ENCODE measurements at regions not wholly inside any gene's neighbourhood (a gene's known extent, or its start where the extent isn't known, plus 50 kb on each side); places are given as distances from the start of the nearest gene placed in this dataset.

GRCh38 chr3:175890066-175890465 lies 1030.9 kb downstream of the NAALADL2 start:
- TF ChIP-seq, protein P1, sequence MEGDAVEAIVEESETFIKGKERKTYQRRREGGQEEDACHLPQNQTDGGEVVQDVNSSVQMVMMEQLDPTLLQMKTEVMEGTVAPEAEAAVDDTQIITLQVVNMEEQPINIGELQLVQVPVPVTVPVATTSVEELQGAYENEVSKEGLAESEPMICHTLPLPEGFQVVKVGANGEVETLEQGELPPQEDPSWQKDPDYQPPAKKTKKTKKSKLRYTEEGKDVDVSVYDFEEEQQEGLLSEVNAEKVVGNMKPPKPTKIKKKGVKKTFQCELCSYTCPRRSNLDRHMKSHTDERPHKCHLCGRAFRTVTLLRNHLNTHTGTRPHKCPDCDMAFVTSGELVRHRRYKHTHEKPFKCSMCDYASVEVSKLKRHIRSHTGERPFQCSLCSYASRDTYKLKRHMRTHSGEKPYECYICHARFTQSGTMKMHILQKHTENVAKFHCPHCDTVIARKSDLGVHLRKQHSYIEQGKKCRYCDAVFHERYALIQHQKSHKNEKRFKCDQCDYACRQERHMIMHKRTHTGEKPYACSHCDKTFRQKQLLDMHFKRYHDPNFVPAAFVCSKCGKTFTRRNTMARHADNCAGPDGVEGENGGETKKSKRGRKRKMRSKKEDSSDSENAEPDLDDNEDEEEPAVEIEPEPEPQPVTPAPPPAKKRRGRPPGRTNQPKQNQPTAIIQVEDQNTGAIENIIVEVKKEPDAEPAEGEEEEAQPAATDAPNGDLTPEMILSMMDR (IDR thresholded peaks at IDR 0.05; ENCODE audit: control extremely low read depth, extremely low read depth): no peak
- ATAC-seq (ENCODE audit: insufficient read depth, low FRiP score): no peak
- Histone ChIP-seq H3K27me3 (ENCODE audit: control insufficient read depth in 3 of 3, insufficient read depth in 3 of 3, low read length in 2 of 3) (no peaks in the 10 kb centered on the region), H3K36me3 (ENCODE audit: control insufficient read depth in 4 of 4, insufficient read depth in 4 of 4, low read length in 4 of 4) (no peaks in the 10 kb centered on the region), H3K27ac (ENCODE audit: low read depth in 1 of 2, low read length in 1 of 2) (no peak overlapping the region), H3K9ac (ENCODE audit: insufficient read depth in 1 of 2, low read length in 2 of 2) (no peak overlapping the region), H3K4me1 (ENCODE audit: control insufficient read depth in 5 of 5, insufficient read depth in 5 of 5, low read length in 5 of 5) (no peaks in the 10 kb centered on the region), H3K4me3 (no peak overlapping the region), H3K9me3 (ENCODE audit: control insufficient read depth in 4 of 4, insufficient read depth in 3 of 4, low read length in 3 of 4) (no peaks in the 10 kb centered on the region)
- 83 to 87% methylated on average over 4 of the region's 4 CpGs for WGBS, 2 donors
- DNase-seq: no peak

DNA sequence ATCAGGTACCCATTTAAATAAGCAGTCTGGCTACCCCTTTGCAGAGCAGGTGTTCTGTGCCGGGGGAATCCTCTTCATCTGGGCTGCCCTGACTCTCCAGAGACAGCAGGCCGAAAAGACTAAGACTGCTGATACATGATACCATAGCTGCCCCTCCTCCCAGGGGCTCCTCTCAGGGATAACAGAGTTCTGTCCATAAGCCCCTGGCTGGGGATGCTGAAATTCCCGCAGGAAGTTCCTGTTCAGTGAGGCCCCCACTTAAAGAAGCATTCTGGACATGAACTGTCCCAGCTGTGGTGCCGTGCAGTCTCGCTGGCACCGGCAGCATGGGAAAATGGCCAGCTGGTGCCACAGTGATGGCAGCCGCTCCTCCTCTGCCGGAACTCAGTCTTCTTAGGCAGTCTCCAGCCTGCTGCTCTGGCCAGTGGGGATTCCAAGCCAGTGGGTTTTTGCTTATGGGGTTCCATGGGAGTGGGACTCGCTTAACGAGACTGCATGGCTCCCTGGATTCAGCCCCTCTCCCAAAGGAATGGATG lies 1026.2 kb downstream of the NAALADL2 start:
- TF ChIP-seq, protein P1 (IDR thresholded peaks at IDR 0.05; ENCODE audit: control extremely low read depth, extremely low read depth): no peak
- no peaks in the 10 kb centered on the region for H3K36me3 ChIP-seq (ENCODE audit: control insufficient read depth in 4 of 4, insufficient read depth in 4 of 4, low read length in 4 of 4)
- DNase-seq (no peak), ATAC-seq (ENCODE audit: insufficient read depth, low FRiP score) (no peak)
- H3K27me3 ChIP-seq (ENCODE audit: control insufficient read depth in 3 of 3, insufficient read depth in 3 of 3, low read length in 2 of 3): no peaks in the 10 kb centered on the region
- peaks cover 0 to 6% (median 1%) of the 10 kb centered on the region in 4 donors for H3K9me3 ChIP-seq (ENCODE audit: control insufficient read depth in 4 of 4, insufficient read depth in 3 of 4, low read length in 3 of 4)
- no peak overlapping the region for H3K4me3 ChIP-seq
- no peaks in the 10 kb centered on the region for H3K4me1 ChIP-seq (ENCODE audit: control insufficient read depth in 5 of 5, insufficient read depth in 5 of 5, low read length in 5 of 5)
- WGBS, 2 donors: 90 to 92% methylated on average over 10 of the region's 10 CpGs
- no peak overlapping the region for H3K9ac ChIP-seq (ENCODE audit: insufficient read depth in 1 of 2, low read length in 2 of 2)
- H3K27ac ChIP-seq (ENCODE audit: low read depth in 1 of 2, low read length in 1 of 2): no peak overlapping the region

- Histone ChIP-seq H3K9ac (ENCODE audit: insufficient read depth in 1 of 2, low read length in 2 of 2) (no peak overlapping the region), H3K27ac (ENCODE audit: low read depth in 1 of 2, low read length in 1 of 2) (no peak overlapping the region), H3K27me3 (ENCODE audit: control insufficient read depth in 3 of 3, insufficient read depth in 3 of 3, low read length in 2 of 3) (no peaks in the 10 kb centered on the region), H3K4me3 (no peak overlapping the region), H3K36me3 (ENCODE audit: control insufficient read depth in 4 of 4, insufficient read depth in 4 of 4, low read length in 4 of 4) (no peaks in the 10 kb centered on the region), H3K9me3 (ENCODE audit: control insufficient read depth in 4 of 4, insufficient read depth in 3 of 4, low read length in 3 of 4) (peaks cover 0 to 6% (median 0%) of the 10 kb centered on the region in 4 donors), H3K4me1 (ENCODE audit: control insufficient read depth in 5 of 5, insufficient read depth in 5 of 5, low read length in 5 of 5) (no peaks in the 10 kb centered on the region)
- 90 to 92% methylated on average over 2 of the region's 2 CpGs for WGBS, 2 donors
- no peak for ATAC-seq (ENCODE audit: insufficient read depth, low FRiP score)
- no peak for DNase-seq
- TF ChIP-seq, protein P1 (IDR thresholded peaks at IDR 0.05; ENCODE audit: control extremely low read depth, extremely low read depth): no peak
Measured at GRCh38 chr3:175879417-175879816, 1020.3 kb downstream of the NAALADL2 start.

DNA sequence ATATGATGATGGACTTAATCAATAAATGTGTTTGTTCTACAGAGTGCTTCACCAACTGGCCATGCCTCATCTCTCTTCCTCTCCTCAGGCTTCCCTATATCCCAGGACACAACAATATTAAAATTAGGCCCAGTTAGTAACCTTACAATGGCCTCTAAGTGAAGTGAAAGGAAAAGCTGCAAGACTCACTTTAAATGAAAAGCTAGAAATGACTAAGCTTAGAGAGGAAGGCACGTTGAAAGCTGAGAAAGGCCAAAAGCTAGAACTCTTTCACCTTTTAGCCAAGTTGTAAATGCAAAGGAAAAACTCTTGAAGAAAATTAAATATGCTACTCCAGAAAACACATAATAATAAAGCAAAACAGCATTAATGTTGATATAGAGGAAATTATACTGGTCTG lies 1010.3 kb downstream of the NAALADL2 start:
- H3K4me1 ChIP-seq (ENCODE audit: control insufficient read depth in 5 of 5, insufficient read depth in 5 of 5, low read length in 5 of 5): peaks cover 0 to 6% (median 0%) of the 10 kb centered on the region in 5 donors
- TF ChIP-seq, protein P1 (IDR thresholded peaks at IDR 0.05; ENCODE audit: control extremely low read depth, extremely low read depth): no peak
- 74 to 80% methylated on average over 1 of the region's 1 CpG for WGBS, 2 donors
- ATAC-seq (ENCODE audit: insufficient read depth, low FRiP score): no peak
- no peak for DNase-seq
- H3K36me3 ChIP-seq (ENCODE audit: control insufficient read depth in 4 of 4, insufficient read depth in 4 of 4, low read length in 4 of 4): no peaks in the 10 kb centered on the region
- no peaks in the 10 kb centered on the region for H3K9me3 ChIP-seq (ENCODE audit: control insufficient read depth in 4 of 4, insufficient read depth in 3 of 4, low read length in 3 of 4)
- no peak overlapping the region for H3K27ac ChIP-seq (ENCODE audit: low read depth in 1 of 2, low read length in 1 of 2)
- H3K27me3 ChIP-seq (ENCODE audit: control insufficient read depth in 3 of 3, insufficient read depth in 3 of 3, low read length in 2 of 3): no peaks in the 10 kb centered on the region
- H3K9ac ChIP-seq (ENCODE audit: insufficient read depth in 1 of 2, low read length in 2 of 2): no peak overlapping the region
- H3K4me3 ChIP-seq: no peak overlapping the region
